HG03521 (cell line): ENCODE measurements at regions not wholly inside any gene's neighbourhood (a gene's known extent, or its start where the extent isn't known, plus 50 kb on each side); places are given as distances from the start of the nearest gene placed in this dataset.
A peak's percentile ranks its signal among the peaks of the same experiment; 100 is the strongest.
"Not testable (repeated sequence)": the region's sequence is repeated elsewhere in the genome, so short reads cannot be mapped to it uniquely, and the experiment has no call there.

Source experiments
- ATAC-seq: cut with Tn5 transposase; IDR thresholded peaks from one replicate; pipeline ENCODE4 v1.9.1; 2021; ENCODE audit warnings: mild to moderate bottlenecking, moderate library complexity; ENCODE audit not compliant: unreplicated experiment

DNA sequence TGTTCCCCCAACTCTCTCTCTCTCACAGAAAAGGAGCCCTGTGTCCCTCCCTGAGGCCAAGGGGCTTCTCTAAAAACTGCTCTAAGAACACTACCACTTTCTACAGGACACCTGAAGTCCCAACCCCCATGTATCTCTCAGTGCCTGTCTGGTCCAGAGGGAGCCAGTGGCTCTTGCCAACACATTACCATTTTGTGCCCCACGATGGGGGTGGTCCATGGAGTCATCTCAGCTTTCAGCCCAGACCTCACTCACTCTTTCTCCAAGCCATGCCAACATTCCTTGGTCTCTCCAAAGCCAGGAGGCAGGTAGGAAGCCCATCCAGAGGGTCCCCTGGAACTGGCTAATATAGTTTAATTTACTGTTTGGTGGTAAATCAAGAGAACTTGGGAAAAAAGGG is 962.1 kb upstream of the DEFB115 start:
- not testable (repeated sequence) for ATAC-seq

DNA sequence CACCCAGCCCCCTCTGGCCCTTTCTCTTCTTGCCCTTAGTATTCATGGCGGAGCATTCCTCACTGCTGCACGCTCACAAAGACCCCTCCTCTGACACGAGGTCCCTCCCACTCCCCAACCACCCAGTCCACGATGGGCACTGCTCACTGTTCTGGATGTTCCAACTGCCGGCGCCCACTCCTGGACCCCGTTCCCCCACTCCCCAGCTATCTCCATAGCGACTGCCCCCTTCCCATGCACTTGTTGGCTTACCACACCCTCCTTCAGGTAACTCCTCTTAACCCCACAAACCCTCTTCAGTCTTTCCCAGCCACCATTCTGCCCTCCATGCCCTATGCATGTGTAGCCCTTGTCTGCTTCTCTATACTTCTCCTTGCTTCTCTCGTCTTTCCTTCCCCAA is 961.5 kb upstream of the DEFB115 start:
- ATAC-seq: not testable (repeated sequence)

DNA sequence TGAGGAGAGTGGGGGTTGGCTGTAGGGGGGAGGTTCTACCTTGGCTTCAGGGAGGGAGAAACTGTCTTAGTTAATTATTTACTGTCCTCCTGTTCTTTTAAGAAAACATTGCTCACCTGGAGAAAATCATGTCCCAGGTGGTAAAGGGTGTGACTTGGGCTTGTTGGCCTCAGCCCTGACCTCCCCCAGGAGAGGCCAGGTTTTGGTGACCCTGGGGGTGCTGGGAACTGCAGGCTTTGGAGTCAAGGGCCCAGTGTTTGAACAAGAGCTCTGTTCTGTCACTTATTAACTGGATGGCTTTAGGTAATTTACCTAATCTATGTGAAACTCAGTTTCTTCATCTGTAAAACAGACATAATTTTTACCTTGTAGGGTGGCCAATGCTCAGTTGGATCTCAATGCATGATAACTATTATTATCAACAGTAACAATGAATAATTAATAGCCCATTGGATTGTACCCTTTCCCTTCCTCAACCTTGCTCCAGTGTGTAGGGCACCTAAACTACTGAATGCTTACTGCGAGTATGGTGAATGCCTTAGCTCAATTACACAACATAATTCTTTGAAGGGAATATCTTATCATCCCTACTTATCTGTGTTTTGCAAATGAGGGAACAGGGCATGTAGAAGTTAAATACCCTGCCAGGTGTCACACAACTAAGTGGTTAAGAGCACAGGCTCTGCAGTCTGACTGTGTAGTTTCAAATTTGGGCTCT is 959.4 kb upstream of the DEFB115 start:
- not testable (repeated sequence) for ATAC-seq

DNA sequence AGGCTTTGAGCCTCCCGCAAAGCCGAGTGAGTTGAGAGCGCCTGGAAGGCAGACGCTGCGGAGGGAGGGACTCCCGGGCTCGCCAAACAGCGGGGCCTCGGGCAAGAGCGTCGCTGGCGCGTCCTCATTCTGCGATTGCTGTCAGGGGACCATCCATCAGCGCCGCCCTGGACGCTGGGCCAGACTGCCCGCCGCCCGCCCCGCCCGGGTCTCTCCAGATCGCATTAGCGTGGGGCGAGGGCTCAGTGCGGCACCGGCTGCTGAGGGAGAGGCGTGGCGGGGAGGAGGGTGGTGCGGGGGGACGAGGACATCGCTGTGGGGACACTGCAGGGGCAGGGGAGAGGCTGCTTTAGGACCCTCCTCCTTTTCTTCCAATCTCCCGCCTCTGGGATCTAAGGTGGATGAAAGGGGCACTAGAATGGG is 957.2 kb upstream of the DEFB115 start:
- not testable (repeated sequence) for ATAC-seq

DNA sequence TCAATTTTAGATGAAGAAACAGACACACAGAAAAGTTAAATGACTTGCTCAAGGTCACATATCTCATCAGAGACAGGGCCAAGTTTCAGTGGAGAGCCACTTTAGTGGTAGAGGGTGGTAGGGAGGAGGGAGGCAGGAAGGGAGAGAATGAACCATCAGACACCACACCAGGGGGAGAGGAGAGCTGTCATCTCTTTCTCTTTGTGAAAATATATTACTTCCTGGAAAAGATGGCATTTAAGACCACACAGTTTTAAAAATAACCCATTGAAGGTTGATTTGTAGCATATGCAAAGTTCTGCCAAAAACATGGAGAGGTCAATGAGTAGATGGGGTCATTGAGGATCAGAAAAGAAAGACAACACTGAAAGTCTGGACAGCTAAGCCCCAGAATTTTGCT is 954.7 kb upstream of the DEFB115 start:
- ATAC-seq: not testable (repeated sequence)

DNA sequence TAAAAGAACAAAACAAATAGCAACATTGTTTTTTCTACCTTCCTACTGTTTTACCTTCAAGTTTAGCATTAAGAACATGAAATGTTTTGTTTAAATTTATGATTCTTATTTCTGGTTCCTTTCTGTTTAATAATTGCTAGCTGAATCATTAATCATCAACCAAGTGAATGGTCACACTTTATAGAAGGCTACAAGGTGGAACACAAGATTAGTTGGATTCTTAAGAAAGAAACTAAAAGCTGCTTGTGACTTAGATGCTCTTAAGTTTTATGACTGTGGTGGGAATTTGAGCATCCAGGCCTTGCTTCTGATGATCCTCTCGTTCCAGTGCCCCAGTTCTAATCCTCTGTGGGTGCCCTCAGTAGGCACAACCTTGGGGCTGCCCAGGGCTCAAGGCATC is 947.5 kb upstream of the DEFB115 start:
- not testable (repeated sequence) for ATAC-seq

DNA sequence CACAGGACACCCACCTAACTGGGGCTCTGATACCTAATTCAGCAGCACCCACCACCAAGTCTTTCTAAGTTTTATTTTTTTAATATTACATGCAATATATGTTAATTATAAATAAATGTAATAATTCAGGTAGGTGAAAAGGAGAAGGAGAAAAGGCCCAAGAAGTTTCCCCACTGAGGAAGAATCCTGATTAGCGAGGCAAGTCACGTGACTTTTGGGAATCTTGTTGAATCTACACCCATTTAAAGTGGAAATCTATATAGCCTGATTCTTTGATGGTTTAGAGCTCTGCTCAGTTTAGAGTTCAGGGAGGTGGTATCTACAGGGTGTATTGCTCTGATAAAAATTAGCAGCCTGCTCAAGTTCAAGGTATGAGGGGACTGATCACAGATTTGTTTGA is 947.1 kb upstream of the DEFB115 start:
- ATAC-seq: not testable (repeated sequence)

DNA sequence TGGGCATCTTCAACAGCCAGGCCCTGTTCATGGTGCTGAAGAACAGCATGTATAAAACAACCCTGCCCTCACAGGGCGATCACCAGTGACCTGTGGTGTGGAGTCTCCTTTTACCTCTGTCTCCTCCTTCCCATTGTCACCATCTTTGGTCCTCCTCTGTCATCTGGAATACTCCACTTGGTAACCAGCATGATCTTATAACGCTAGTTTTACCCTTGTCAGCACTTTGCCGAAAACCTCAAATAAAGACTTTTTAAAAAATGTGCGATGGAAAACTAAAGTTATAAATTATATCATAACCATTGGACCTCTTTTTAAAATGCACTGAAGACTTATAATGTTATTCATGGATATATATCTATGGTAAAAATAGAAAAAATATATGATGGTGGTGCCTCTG is 945.2 kb upstream of the DEFB115 start:
- not testable (repeated sequence) for ATAC-seq

DNA sequence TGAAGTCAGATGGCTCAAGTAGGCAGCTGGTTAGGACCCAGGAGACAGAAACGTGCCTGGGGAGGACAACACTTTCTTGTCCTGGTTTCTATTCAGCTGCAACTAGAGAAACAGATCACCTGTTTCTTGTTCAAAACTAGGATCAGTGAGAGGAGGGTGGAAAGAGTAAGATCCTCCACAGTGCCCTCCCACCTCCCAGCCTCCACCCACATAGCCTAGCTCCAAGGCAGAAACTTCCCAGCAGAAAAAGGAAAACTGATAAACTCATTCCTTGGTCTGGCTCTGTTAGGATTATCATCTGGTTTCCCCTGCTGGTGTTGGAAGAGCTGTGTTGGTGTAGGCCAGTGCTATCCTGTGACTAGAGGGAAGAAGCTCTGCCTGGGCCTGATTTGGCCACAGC is 943.8 kb upstream of the DEFB115 start:
- not testable (repeated sequence) for ATAC-seq

DNA sequence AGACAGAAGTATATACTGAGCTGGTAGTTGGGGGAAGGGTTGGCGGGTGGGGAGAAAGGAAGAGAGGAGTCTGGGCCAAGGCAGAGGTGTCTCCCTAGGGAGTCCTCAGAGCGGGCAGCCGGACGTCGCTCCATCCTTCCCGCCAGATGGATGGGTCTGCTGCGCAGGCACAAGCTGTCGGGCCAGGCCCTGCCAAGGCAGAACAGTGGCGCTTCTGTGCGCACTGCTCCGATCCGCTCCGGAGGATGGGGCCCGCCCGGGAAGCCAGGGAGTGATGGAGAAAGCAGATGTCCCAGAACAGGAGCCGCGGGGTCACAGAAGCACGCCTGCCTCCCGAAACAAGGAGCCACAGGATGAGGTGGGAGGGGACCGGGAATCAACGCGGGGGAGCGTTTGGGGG is 941.4 kb upstream of the DEFB115 start:
- ATAC-seq: not testable (repeated sequence)

DNA sequence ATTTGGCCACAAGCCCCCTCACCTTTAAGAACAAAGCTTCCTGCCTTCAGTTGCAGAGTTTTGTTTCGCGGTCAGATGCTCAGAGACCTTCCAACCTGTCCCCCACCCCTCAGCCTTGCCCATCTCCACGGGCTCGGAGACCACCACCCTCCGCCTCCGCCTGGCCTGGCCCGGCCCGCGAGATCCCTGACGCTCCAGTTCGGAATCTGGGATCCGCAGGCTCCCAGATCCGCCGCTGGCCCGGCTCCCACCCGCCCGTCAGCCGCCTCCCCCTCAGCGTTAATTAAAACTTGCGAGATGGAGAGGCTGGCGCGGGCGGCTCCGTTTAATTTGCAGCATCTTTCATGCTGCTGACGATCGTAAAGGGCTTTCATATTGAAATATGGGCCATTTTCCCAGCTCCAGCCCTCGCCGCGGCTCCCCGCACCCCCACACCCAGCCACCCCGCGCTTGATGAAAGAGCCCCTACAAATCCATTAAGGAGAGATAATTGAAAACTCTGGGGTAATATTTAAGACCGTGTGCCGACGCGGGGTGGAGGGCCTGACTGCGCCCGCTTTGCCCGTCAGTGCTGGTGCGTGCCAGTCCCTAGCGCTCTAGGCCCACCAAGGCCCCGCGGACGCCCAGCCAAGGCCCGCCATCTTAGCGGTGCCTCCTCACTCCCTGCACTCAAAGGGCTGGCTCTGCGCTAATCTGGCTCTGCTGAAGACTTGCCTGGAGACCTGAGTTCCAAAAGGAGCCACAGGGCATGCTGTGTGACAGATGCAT is 940.7 kb upstream of the DEFB115 start:
- not testable (repeated sequence) for ATAC-seq

DNA sequence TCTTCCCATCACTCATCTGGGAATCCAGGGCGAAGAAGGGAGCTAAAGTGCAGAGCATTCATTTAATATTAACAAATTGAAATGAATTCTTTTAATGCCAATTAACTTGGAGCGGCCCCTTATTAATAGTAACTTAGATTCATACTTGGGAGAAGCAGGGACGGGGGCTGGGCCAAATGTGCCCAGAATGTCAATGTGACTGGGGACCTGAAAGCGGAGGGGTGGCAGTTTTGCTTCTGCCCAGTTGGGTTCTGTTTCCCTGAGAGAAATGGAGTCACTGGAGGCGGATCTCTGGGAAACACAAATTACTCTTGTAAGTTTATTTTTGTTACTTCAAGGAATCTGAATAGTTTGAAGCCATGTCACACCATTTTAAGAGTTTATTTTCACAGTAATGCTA is 923.7 kb upstream of the DEFB115 start:
- ATAC-seq: not testable (repeated sequence)

DNA sequence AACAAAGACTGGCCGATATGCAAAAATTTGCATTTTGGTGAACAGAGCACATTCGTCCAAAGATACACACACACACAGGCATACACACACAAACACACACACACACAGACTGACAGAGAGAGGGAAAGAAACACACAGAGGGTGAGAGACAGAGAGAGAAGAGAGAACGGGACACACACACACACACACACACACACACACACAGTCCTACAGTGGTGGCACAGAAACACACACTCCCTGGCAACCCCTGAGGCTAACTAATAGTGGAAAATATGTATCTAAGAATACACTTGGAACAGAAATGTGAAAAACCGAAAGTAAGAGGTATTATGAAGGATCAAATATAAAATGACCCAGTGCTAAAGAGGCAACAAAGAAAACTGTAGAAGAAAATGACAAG is 919.9 kb upstream of the DEFB115 start:
- ATAC-seq: not testable (repeated sequence)

DNA sequence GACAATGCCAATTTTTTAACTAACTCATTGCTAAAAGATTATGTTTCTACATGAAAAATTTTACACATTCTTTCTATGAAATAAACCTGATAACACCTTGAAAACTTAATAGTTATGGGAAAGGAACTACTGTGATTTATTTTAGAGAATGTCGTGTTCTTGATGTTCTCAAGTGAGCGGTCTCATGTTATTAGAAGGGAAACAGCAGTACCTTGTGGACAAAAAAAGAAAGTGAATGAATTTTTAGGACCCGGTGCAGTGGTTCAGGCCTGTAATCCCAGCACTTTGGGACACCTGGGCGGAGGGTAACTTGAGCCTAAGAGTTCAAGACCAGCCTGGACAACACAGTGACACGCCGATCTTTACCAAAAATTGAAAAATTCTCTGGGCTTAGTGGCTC is 908.5 kb upstream of the DEFB115 start:
- ATAC-seq: not testable (repeated sequence)

DNA sequence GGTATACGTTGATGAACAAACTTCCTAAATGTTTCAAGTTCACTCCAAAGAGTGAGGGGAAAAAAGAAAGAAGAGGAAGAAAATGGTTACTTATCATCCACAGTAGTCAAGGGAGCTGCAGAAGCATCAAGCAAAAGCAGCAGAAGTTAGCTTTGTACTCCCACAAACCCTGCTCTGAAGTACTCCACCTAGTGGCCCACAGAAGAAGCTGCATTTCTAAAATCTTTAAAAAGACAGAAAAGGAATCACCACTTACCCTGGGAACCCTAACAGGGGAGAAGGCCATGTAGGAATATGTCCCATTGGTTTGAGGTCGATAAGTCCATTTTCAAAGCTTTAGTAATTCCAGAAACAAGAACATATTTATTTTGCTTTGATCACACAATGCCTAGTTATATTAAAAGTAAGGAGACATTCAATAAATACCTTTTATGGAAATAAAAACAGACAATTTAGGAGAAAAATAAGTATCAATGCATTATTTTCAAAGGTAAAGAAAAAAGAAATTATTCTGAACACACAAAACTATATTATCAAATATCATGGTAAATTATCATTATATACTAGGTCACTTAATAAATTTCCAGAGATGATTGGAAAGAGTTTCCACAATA is 900.5 kb upstream of the DEFB115 start:
- ATAC-seq: not testable (repeated sequence)

DNA sequence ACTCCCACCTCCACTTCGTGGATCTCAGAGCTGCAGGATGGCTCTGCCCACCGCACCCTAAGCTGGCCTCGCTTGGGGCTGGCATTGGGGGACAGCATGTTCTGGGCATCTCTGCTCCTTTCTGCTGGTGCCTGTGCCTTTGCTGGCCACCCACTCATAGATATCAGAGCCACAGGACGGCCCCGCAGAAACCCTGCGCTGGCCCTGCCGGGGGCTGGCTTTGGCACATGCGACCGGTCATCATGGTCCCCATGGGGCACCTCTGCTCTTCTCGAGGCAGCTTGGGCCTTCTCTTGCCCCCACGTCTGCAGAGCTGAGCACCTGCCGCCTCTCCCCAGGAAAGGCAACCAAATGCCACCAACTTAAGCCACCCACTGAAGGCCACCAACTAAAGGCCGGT is 895.7 kb upstream of the DEFB115 start:
- ATAC-seq: not testable (repeated sequence)

DNA sequence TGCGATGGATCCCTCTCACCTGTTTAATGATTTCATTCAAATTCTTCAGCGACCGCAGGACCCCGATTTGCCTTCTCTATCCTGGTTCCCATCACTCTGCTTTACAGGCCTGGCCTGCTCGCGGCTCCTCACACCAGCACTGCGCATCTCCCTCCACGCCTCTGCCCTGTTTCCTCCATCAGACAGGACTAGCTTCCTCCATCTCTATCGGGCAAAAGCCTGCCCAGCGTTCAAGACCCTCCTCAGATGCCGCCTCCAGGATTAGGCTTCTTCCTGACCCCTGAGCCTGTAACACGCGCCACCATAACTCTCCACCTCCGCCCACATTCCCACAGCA is 881.1 kb upstream of the DEFB115 start:
- ATAC-seq: not testable (repeated sequence)

DNA sequence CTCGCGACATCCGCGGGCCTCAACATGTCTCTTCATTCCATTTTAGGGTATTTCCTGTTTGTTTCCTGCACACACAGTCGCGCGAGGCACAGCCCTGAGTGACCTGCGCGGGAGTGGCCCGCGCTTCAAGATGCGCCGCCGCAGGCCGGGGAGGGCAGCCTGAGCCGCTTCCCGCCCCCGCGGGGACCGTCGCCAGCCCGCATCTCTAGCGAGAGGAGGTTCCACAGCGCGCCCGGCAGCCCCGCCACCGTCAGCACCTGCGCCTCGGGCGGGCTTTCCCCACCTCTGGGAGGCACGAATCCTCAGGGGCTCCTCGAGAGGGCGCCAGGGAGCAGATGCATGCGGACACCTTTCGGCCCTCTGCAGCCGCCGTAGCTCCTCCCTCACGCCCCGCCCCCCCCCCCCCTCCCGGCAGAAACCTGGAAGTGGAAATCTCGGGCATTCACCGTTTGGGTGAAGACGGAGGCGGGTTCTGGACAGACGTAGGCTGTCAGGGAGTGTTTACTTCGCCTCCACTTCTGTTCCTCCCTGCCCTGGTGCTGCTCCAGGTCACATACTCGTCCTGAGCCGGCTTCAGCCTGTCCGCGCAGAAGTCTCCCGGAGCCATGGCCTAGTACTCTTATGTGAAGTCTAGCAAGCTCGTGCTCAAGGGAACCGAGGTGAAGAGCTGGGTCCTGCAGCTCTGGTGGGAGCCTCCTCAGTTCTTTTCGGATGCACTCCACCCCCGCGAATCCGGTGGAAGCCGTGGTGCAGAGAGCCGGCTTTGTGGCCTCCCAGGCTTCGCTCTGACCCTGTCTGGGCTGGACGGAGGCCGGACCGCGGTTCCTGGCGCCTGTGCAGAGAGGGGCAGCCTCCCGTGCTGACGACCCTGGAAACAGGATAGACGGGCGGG is 880.5 kb upstream of the DEFB115 start:
- ATAC-seq: peak; percentile 96

DNA sequence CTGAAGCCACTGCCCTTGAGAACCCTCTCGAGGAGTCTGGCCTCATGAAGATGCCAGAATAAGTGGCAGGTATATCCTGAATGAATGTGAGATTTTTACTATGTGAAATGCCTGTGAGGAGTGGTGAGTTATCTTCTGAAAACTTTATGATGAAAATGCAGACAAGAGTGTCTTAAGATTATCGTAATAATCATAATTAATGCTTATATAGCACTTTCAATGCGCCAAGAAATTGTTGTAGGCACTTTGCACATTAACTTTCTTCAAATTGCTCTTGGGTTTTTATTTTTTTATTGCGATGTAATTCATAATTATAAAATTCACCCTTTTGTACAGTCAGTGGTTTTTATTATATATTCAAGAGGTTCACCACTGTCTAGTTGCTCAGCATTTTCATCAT is 879.1 kb upstream of the DEFB115 start:
- not testable (repeated sequence) for ATAC-seq

DNA sequence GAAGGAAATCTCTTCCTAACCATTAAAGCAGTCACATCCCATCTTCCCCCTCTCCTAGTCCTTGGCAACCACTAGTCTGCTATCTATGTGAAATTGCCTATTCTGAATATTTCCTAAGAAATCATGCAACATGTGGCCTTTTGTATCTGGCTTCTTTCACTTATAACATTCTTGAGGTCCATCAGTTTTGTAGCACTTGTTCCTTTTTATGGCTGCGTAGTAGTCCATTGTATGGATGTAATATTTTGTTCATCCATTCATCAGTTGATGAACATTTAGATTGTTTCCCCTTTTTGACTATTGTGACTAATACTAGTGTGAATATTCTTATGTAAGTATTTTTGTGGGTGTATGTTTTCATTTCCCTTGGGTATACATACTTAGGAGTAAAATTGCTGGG is 878.7 kb upstream of the DEFB115 start:
- ATAC-seq: not testable (repeated sequence)

DNA sequence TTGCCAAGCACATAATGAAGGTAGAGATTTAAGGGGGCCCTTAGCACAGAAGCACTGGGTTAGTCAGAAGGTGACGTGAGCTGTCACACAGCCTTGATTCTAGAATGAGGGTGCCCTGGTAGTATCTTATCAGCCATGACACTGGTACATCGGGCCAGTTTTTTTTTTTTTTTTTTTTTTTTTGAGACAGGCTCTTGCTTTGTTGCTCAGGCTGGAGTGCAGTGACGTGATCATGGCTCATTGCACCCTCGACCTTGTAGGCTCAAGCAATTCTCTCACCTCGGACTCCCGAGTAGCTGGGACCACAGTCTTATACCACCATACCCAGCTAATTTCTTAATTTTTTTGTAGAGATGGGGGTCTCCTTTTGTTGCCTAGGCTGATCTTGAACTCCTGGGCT is 872.6 kb upstream of the DEFB115 start:
- ATAC-seq: not testable (repeated sequence)
